ENCODE measurements at regions not wholly inside any gene's neighbourhood (a gene's known extent, or its start where the extent isn't known, plus 50 kb on each side); places are given as distances from the start of the nearest gene placed in this dataset.

- Histone ChIP-seq H3K27me3 (ENCODE audit: insufficient read depth) (no peaks in the 10 kb centered on the region), H3F3A (replicated peaks; ENCODE audit: insufficient read depth) (no peaks in the 10 kb centered on the region), H2AFZ (ENCODE audit: low read depth) (no peak overlapping the region), H3K27ac (ENCODE audit: low read depth in 2 of 2, low read length in 1 of 2) (peak overlapping the region in 1 of 2 experiments; percentile 50; a peak in 1 of 4 replicates), H3K4me1 (ENCODE audit: control insufficient read depth in 1 of 2, insufficient read depth in 2 of 2, low read depth in 1 of 2, low read length in 1 of 2) (peaks cover 0 to 27% of the 10 kb centered on the region in 2 experiments; a peak in 1 of 4 replicates), H3K9ac (no peak overlapping the region), H3K4me3 (ENCODE audit: low read depth in 2 of 2, low read length in 1 of 2) (no peak overlapping the region), H3K9me3 (no peaks in the 10 kb centered on the region), H4K20me1 (ENCODE audit: insufficient read depth) (no peaks in the 10 kb centered on the region), H3K36me3 (replicated peaks in 1 of 2; ENCODE audit: control insufficient read depth in 1 of 2, insufficient read depth in 2 of 2, low read length in 1 of 2) (no peaks in the 10 kb centered on the region), H3K79me2 (ENCODE audit: insufficient read depth) (no peaks in the 10 kb centered on the region), H3K4me2 (no peak overlapping the region), H3K9me2 (no peaks in the 10 kb centered on the region)
- ChIA-PET POLR2A (interaction anchor here (0.7 kb wide), 1 partner anchor 167 kb away, joined by 4 read pairs; no protein-coding TSS in a partner anchor), CTCF (interaction anchor here (0.7 to 4.1 kb wide), 11 partner anchors 12 to 357 kb away, joined by 3 to 28 read pairs (median 4); no protein-coding TSS in a partner anchor)
- TF ChIP-seq RCOR1 (IDR thresholded peaks at IDR 0.05; ENCODE audit: low read length): no peak
- no peak for TF ChIP-seq IRF3 (IDR thresholded peaks at IDR 0.05; ENCODE audit: low read depth, low read length)
- TF ChIP-seq NFIC (IDR thresholded peaks at IDR 0.05; ENCODE audit: borderline replicate concordance): no peak
- TF ChIP-seq TCF12 (IDR thresholded peaks at IDR 0.05): no peak
- TF ChIP-seq ZBTB33 (IDR thresholded peaks at IDR 0.05; ENCODE audit: borderline replicate concordance, low read depth): no peak
- no peak for TF ChIP-seq RFX5 (IDR thresholded peaks at IDR 0.05; ENCODE audit: low read length)
- no peak for TF ChIP-seq ELF1 (IDR thresholded peaks at IDR 0.05)
- no peak for TF ChIP-seq EP300 (IDR thresholded peaks at IDR 0.05; ENCODE audit: borderline replicate concordance in 1 of 2, low read depth in 1 of 2, low read length in 1 of 2)
- no peak for TF ChIP-seq RXRA (IDR thresholded peaks at IDR 0.05; ENCODE audit: borderline replicate concordance, low read depth)
- TF ChIP-seq FOXJ3 (CRISPR knock-in tag; IDR thresholded peaks at IDR 0.05): no peak
- TF ChIP-seq, protein P1, sequence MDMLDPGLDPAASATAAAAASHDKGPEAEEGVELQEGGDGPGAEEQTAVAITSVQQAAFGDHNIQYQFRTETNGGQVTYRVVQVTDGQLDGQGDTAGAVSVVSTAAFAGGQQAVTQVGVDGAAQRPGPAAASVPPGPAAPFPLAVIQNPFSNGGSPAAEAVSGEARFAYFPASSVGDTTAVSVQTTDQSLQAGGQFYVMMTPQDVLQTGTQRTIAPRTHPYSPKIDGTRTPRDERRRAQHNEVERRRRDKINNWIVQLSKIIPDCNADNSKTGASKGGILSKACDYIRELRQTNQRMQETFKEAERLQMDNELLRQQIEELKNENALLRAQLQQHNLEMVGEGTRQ (IDR thresholded peaks at IDR 0.05; ENCODE audit: borderline replicate concordance, low read depth, low read length): no peak
- TF ChIP-seq POLR2AphosphoS5 (IDR thresholded peaks at IDR 0.05; ENCODE audit: low read depth, low read length): no peak
- TF ChIP-seq, protein P2, sequence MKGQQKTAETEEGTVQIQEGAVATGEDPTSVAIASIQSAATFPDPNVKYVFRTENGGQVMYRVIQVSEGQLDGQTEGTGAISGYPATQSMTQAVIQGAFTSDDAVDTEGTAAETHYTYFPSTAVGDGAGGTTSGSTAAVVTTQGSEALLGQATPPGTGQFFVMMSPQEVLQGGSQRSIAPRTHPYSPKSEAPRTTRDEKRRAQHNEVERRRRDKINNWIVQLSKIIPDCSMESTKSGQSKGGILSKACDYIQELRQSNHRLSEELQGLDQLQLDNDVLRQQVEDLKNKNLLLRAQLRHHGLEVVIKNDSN (IDR thresholded peaks at IDR 0.05; ENCODE audit: borderline replicate concordance, low read depth): no peak
- TF ChIP-seq SIN3A (IDR thresholded peaks at IDR 0.05; ENCODE audit: borderline replicate concordance, low read depth, low read length): no peak
- no peak for TF ChIP-seq PBX3 (IDR thresholded peaks at IDR 0.05)
- DNase-seq: no peak
- WGBS (ENCODE audit: low lambda C conversion rate): no CpG with 5 or more reads among the region's 9 CpGs
Measured at GRCh38 chr14:104368751-104369100, 210.8 kb upstream of the C14orf180 start.

Measured in SK-N-SH (cell line).